ENCODE measurements at regions not wholly inside any gene's neighbourhood (a gene's known extent, or its start where the extent isn't known, plus 50 kb on each side); places are given as distances from the start of the nearest gene placed in this dataset.

DNA sequence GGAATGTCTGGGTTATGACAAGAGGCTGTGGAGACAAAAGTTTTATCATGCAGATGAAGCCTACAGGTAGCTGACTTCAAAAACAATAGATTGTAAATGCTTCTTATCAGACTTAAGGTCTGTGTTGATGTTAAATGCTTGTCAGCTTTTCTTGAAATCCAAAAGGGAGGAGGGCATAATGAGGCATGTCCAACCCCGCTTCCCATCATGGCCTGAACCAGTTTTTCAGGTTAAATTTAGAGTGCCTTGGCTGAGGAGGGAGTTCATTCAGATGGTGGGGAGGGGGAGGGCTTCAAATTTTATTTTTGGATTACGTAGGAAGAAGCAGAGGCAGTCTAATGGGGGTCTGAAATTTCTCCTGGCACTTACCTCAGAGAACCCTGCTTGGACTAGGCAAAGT, 207.7 kb upstream of the HDX start:
- TF ChIP-seq EZH2phosphoT487 (IDR thresholded peaks at IDR 0.05; ENCODE audit: low read depth): no peak
- TF ChIP-seq, protein P1, sequence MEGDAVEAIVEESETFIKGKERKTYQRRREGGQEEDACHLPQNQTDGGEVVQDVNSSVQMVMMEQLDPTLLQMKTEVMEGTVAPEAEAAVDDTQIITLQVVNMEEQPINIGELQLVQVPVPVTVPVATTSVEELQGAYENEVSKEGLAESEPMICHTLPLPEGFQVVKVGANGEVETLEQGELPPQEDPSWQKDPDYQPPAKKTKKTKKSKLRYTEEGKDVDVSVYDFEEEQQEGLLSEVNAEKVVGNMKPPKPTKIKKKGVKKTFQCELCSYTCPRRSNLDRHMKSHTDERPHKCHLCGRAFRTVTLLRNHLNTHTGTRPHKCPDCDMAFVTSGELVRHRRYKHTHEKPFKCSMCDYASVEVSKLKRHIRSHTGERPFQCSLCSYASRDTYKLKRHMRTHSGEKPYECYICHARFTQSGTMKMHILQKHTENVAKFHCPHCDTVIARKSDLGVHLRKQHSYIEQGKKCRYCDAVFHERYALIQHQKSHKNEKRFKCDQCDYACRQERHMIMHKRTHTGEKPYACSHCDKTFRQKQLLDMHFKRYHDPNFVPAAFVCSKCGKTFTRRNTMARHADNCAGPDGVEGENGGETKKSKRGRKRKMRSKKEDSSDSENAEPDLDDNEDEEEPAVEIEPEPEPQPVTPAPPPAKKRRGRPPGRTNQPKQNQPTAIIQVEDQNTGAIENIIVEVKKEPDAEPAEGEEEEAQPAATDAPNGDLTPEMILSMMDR (IDR thresholded peaks at IDR 0.05; ENCODE audit: low read depth, low read length): no peak
- Histone ChIP-seq H3K9ac (ENCODE audit: low read length) (no peak overlapping the region), H3K9me3 (ENCODE audit: insufficient read depth, low read length) (no peaks in the 10 kb centered on the region), H4K20me1 (ENCODE audit: insufficient read depth, low read length) (no peaks in the 10 kb centered on the region), H3K79me2 (ENCODE audit: low read length) (no peaks in the 10 kb centered on the region), H3K27me3 (ENCODE audit: low read depth, low read length) (no peaks in the 10 kb centered on the region), H3K4me3 (ENCODE audit: low read length) (no peak overlapping the region), H3K36me3 (replicated peaks; ENCODE audit: low read depth, low read length) (no peaks in the 10 kb centered on the region), H2AFZ (ENCODE audit: low read depth, low read length) (no peak overlapping the region), H3K27ac (ENCODE audit: low read length) (no peak overlapping the region), H3K4me2 (ENCODE audit: low read length) (no peak overlapping the region), H3K4me1 (ENCODE audit: low read length) (no peaks in the 10 kb centered on the region)

DNA sequence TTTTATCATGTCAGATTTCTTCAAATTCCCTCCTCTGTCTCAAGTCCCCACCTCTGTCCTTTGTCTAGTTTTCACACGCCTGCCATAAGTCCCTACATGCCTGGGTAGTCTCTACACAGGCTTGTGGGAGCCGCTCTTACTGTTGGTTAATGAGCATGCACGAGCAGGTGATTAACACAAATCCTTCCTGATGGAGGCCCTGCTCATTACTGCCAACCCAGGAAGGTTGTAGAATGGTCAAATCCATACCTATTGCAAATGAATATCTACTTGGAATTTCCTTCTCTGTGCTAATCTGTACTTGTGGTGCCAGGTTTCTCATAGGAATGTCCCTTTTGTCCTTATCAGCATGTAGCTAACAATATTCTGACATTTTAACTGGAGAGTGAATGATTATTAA, 208.4 kb upstream of the HDX start:
- H3K9ac ChIP-seq (ENCODE audit: low read length): no peak overlapping the region
- TF ChIP-seq, protein P1 (IDR thresholded peaks at IDR 0.05; ENCODE audit: low read depth, low read length): no peak
- TF ChIP-seq EZH2phosphoT487 (IDR thresholded peaks at IDR 0.05; ENCODE audit: low read depth): no peak
- H3K79me2 ChIP-seq (ENCODE audit: low read length): no peaks in the 10 kb centered on the region
- no peak overlapping the region for H3K4me2 ChIP-seq (ENCODE audit: low read length)
- no peaks in the 10 kb centered on the region for H4K20me1 ChIP-seq (ENCODE audit: insufficient read depth, low read length)
- no peak overlapping the region for H3K4me3 ChIP-seq (ENCODE audit: low read length)
- no peaks in the 10 kb centered on the region for H3K9me3 ChIP-seq (ENCODE audit: insufficient read depth, low read length)
- peaks cover 4% of the 10 kb centered on the region; the same call in 1 of the 2 replicates for H3K4me1 ChIP-seq (ENCODE audit: low read length)
- no peak overlapping the region for H2AFZ ChIP-seq (ENCODE audit: low read depth, low read length)
- H3K36me3 ChIP-seq (replicated peaks; ENCODE audit: low read depth, low read length): no peaks in the 10 kb centered on the region
- no peak overlapping the region for H3K27ac ChIP-seq (ENCODE audit: low read length)
- H3K27me3 ChIP-seq (ENCODE audit: low read depth, low read length): no peaks in the 10 kb centered on the region

DNA sequence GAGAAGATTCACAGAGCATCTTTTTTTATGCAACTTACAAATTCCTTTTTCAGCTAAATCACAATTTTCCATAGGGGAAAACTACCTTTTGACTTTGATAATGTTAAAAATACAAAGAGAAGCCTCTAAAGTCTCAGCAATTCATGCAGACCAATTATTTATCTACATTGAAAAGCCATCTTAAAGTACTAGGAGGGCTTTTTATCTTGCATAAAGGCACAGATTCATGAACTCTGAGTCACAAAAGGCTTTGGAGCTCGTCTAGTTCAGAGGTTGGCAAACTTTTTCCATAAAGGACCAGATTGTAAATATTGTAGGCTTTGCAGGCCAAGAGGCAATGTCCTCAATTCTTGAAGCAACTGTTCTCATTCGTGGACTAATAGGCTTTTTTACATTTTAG, 210.4 kb upstream of the HDX start:
- Histone ChIP-seq H3K27me3 (ENCODE audit: low read depth, low read length) (no peaks in the 10 kb centered on the region), H4K20me1 (ENCODE audit: insufficient read depth, low read length) (no peaks in the 10 kb centered on the region), H3K27ac (ENCODE audit: low read length) (no peak overlapping the region), H3K4me3 (ENCODE audit: low read length) (no peak overlapping the region), H2AFZ (ENCODE audit: low read depth, low read length) (no peak overlapping the region), H3K79me2 (ENCODE audit: low read length) (no peaks in the 10 kb centered on the region), H3K9ac (ENCODE audit: low read length) (no peak overlapping the region), H3K4me2 (ENCODE audit: low read length) (no peak overlapping the region), H3K36me3 (replicated peaks; ENCODE audit: low read depth, low read length) (no peaks in the 10 kb centered on the region), H3K9me3 (ENCODE audit: insufficient read depth, low read length) (no peaks in the 10 kb centered on the region), H3K4me1 (ENCODE audit: low read length) (peaks cover 6% of the 10 kb centered on the region; the same call in 1 of the 2 replicates)
- no peak for TF ChIP-seq EZH2phosphoT487 (IDR thresholded peaks at IDR 0.05; ENCODE audit: low read depth)
- TF ChIP-seq, protein P1 (IDR thresholded peaks at IDR 0.05; ENCODE audit: low read depth, low read length): no peak

DNA sequence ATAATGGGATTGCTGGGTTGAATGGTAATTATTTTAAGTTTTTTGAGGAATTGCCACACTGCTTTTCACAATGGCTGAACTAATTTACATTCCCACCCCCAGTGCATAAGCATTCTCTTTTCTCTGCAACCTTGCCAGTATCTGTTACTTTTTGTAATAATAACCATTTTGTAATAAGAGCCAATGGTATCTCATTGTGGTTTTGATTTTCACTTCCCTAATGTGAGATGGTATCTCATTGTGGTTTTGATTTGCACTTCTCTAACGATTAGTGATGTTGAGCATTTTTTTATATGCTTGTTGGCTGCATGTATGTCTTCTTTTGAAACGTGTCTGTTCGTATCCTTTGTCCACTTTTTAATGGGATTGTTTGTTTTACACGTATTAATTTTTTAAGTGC, 213.1 kb upstream of the HDX start:
- TF ChIP-seq EZH2phosphoT487 (IDR thresholded peaks at IDR 0.05; ENCODE audit: low read depth): no peak
- TF ChIP-seq, protein P1 (IDR thresholded peaks at IDR 0.05; ENCODE audit: low read depth, low read length): no peak
- Histone ChIP-seq H3K4me3 (ENCODE audit: low read length) (no peak overlapping the region), H3K4me1 (ENCODE audit: low read length) (peaks cover 6% of the 10 kb centered on the region; the same call in 1 of the 2 replicates), H3K79me2 (ENCODE audit: low read length) (no peaks in the 10 kb centered on the region), H3K9me3 (ENCODE audit: insufficient read depth, low read length) (no peaks in the 10 kb centered on the region), H2AFZ (ENCODE audit: low read depth, low read length) (no peak overlapping the region), H3K9ac (ENCODE audit: low read length) (no peak overlapping the region), H4K20me1 (ENCODE audit: insufficient read depth, low read length) (no peaks in the 10 kb centered on the region), H3K27me3 (ENCODE audit: low read depth, low read length) (no peaks in the 10 kb centered on the region), H3K36me3 (replicated peaks; ENCODE audit: low read depth, low read length) (no peaks in the 10 kb centered on the region), H3K27ac (ENCODE audit: low read length) (no peak overlapping the region), H3K4me2 (ENCODE audit: low read length) (no peak overlapping the region)

All from OCI-LY3 (cell line).